Motor neuron (in vitro differentiated cells): ENCODE measurements at regions not wholly inside any gene's neighbourhood (a gene's known extent, or its start where the extent isn't known, plus 50 kb on each side); places are given as distances from the start of the nearest gene placed in this dataset.
"Not testable (repeated sequence)": the region's sequence is repeated elsewhere in the genome, so short reads cannot be mapped to it uniquely, and the experiment has no call there.

Experiments used
- ATAC-seq, 8 experiments: fragments of 200-7000 bp; cut with Tn5 transposase; replicated peaks in 6 of 8; 2 replicates each; pipeline ENCODE4 v1.8.0; 2021; ENCODE audit warnings: mild to moderate bottlenecking in 8 of 8, moderate library complexity in 8 of 8
- H3K27ac ChIP-seq, 2 donors: fragments of 250-450 bp; sonication (Bioruptor Pico); 2 replicates each; pipeline ENCODE4 v1.9.0; 2021; ENCODE audit warnings: antibody characterized with exemption in 2 of 2, mild to moderate bottlenecking in 2 of 2, moderate library complexity in 1 of 2
- H3K4me1 ChIP-seq, 2 donors: fragments of 250-450 bp; sonication (Bioruptor Pico); replicated peaks in 1 of 2; 2 replicates each; pipeline ENCODE4 v1.6.1; 2021; ENCODE audit warnings: antibody characterized with exemption in 2 of 2, mild to moderate bottlenecking in 2 of 2, moderate library complexity in 1 of 2
- H3K4me3 ChIP-seq, 5 donors: fragments of 250-450 bp; sonication (Bioruptor Pico); 2 replicates each; pipeline ENCODE4 v1.9.0; 2021; ENCODE audit warnings: antibody characterized with exemption in 5 of 5, mild to moderate bottlenecking in 5 of 5, moderate library complexity in 4 of 5
- WGBS, 10 experiments: fragments of 450-650 bp; shearing (Covaris generic); methylation state at CpG; one replicate each; pipeline ENCODE4 v1.0.0; 2022; 5-methylcytosine and 5-hydroxymethylcytosine counted together
- in situ Hi-C, 9 experiments: fragments of 400-800 bp; cut with MboI; loops; one replicate each; pipeline ENCODE4 v1.15.0; 2021; ENCODE audit warnings: low sequenced_read_pairs in 9 of 9, low pct_unique_long_range_greater_than_20kb in 2 of 9; ENCODE audit not compliant: unreplicated experiment in 9 of 9

GRCh38 chr1:81519987-81520386, 280.7 kb upstream of the ADGRL2 start:
- Histone ChIP-seq H3K27ac (no peak overlapping the region), H3K4me3 (no peak overlapping the region), H3K4me1 (peaks cover 11 to 13% of the 10 kb centered on the region in 2 donors)
- ATAC-seq, result no peak
- in situ Hi-C loops, result no loop called here
- 80 to 100% (median 100%) methylated on average over 1 of the region's 1 CpG; no CpG with 5 or more reads in 6 of the 10 experiments for WGBS, 10 experiments

GRCh38 chr1:81517987-81518386, 282.7 kb upstream of the ADGRL2 start:
- 61 to 100% (median 88%) methylated on average over 1 to 8 of the region's 8 CpGs for WGBS, 10 experiments
- in situ Hi-C loops, result no loop called here
- no peak for ATAC-seq

GRCh38 chr1:81513796-81514354, 286.9 kb upstream of the ADGRL2 start:
- H3K27ac ChIP-seq, result no peak overlapping the region
- 0 to 100% (median 77%) methylated on average over 1 to 2 of the region's 2 CpGs for WGBS, 10 experiments

More at GRCh38 chr1:81517987-81518386, 282.7 kb upstream of the ADGRL2 start:
- no peak overlapping the region for H3K27ac ChIP-seq
- H3K4me3 ChIP-seq, result no peak overlapping the region
- H3K4me1 ChIP-seq, result peaks cover 15 to 22% of the 10 kb centered on the region in 2 donors

GRCh38 chr1:81512252-81513003, 288.3 kb upstream of the ADGRL2 start:
- Histone ChIP-seq H3K27ac (no peak overlapping the region), H3K4me3 (no peak overlapping the region), H3K4me1 (peaks cover 43 to 71% of the 10 kb centered on the region in 2 donors)
- WGBS, 10 experiments, result 26 to 89% (median 61%) methylated on average over 2 to 5 of the region's 5 CpGs
- in situ Hi-C loops, result no loop called here
- ATAC-seq, result no peak

More at GRCh38 chr1:81513796-81514354, 286.9 kb upstream of the ADGRL2 start:
- Histone ChIP-seq H3K4me1 (peaks cover 30 to 57% of the 10 kb centered on the region in 2 donors), H3K4me3 (no peak overlapping the region)
- ATAC-seq, result no peak
- in situ Hi-C loops, result no loop called here

GRCh38 chr1:81511281-81511680, 289.5 kb upstream of the ADGRL2 start:
- Histone ChIP-seq H3K4me1 (peaks cover 52 to 78% of the 10 kb centered on the region in 2 donors), H3K4me3 (no peak overlapping the region), H3K27ac (no peak overlapping the region)
- in situ Hi-C loops, result no loop called here
- no peak for ATAC-seq
- WGBS, 10 experiments, result 20 to 100% (median 83%) methylated on average over 1 to 3 of the region's 3 CpGs; no CpG with 5 or more reads in 3 of the 10 experiments

GRCh38 chr1:81510701-81511100, 290.0 kb upstream of the ADGRL2 start:
- Histone ChIP-seq H3K4me3 (no peak overlapping the region), H3K4me1 (peaks cover 49 to 73% of the 10 kb centered on the region in 2 donors), H3K27ac (no peak overlapping the region)
- ATAC-seq, result no peak
- in situ Hi-C loops, result no loop called here
- 59 to 100% (median 89%) methylated on average over 2 to 3 of the region's 3 CpGs for WGBS, 10 experiments

GRCh38 chr1:81509594-81509993, 291.1 kb upstream of the ADGRL2 start:
- WGBS, 10 experiments, result 54 to 100% (median 78%) methylated on average over 1 to 5 of the region's 5 CpGs; no CpG with 5 or more reads in 1 of the 10 experiments
- Histone ChIP-seq H3K27ac (no peak overlapping the region), H3K4me1 (peaks cover 39 to 65% of the 10 kb centered on the region in 2 donors), H3K4me3 (no peak overlapping the region)
- peak in 7 of 8 experiments; percentile 62 to 98 (median 81) for ATAC-seq
- in situ Hi-C loops, result no loop called here

GRCh38 chr1:81506699-81507098, 294.0 kb upstream of the ADGRL2 start:
- in situ Hi-C loops, result no loop called here
- Histone ChIP-seq H3K4me3 (no peak overlapping the region), H3K4me1 (peaks cover 35 to 47% of the 10 kb centered on the region in 2 donors), H3K27ac (no peak overlapping the region)
- peak in 4 of 8 experiments; percentile 38 to 68 (median 67) for ATAC-seq
- 20 to 100% (median 56%) methylated on average over 1 of the region's 1 CpG; no CpG with 5 or more reads in 2 of the 10 experiments for WGBS, 10 experiments

- WGBS, 10 experiments, result 25 to 100% (median 92%) methylated on average over 1 to 4 of the region's 4 CpGs
- peaks cover 35 to 44% of the 10 kb centered on the region in 2 donors for H3K4me1 ChIP-seq
- in situ Hi-C loops, result no loop called here
- H3K4me3 ChIP-seq, result no peak overlapping the region
- no peak for ATAC-seq
- no peak overlapping the region for H3K27ac ChIP-seq
Measured at GRCh38 chr1:81505831-81506230, 294.9 kb upstream of the ADGRL2 start.

- H3K4me3 ChIP-seq, ATAC-seq, in situ Hi-C loops, H3K27ac ChIP-seq: not testable (repeated sequence)
- H3K4me1 ChIP-seq, result peaks cover 33 to 35% of the 10 kb centered on the region in 2 donors
- no CpG with 5 or more reads among the region's 16 CpGs for WGBS, 10 experiments
Measured at GRCh38 chr1:81504820-81505219, 295.9 kb upstream of the ADGRL2 start.

- 92 to 100% (median 97%) methylated on average over 1 to 13 of the region's 18 CpGs; no CpG with 5 or more reads in 7 of the 10 experiments for WGBS, 10 experiments
- peaks cover 25 to 27% of the 10 kb centered on the region in 2 donors for H3K4me1 ChIP-seq
- in situ Hi-C loops, ATAC-seq, H3K4me3 ChIP-seq, H3K27ac ChIP-seq: not testable (repeated sequence)
Measured at GRCh38 chr1:81502705-81503104, 298.0 kb upstream of the ADGRL2 start.

GRCh38 chr1:81501485-81501884, 299.2 kb upstream of the ADGRL2 start:
- H3K4me1 ChIP-seq, result peaks cover 19 to 22% of the 10 kb centered on the region in 2 donors
- in situ Hi-C loops, ATAC-seq, H3K27ac ChIP-seq, H3K4me3 ChIP-seq: not testable (repeated sequence)
- WGBS, 10 experiments, result 60 to 100% (median 98%) methylated on average over 1 to 14 of the region's 15 CpGs; no CpG with 5 or more reads in 3 of the 10 experiments

- in situ Hi-C loops, result no loop called here
- H3K4me3 ChIP-seq, result no peak overlapping the region
- H3K4me1 ChIP-seq, result peaks cover 28 to 41% of the 10 kb centered on the region in 2 donors
- no peak for ATAC-seq
- no peak overlapping the region for H3K27ac ChIP-seq
- WGBS, 10 experiments, result 30 to 100% (median 67%) methylated on average over 1 to 2 of the region's 2 CpGs; no CpG with 5 or more reads in 1 of the 10 experiments
Measured at GRCh38 chr1:81499487-81499886, 301.2 kb upstream of the ADGRL2 start.
